ENCODE measurements at regions not wholly inside any gene's neighbourhood (a gene's known extent, or its start where the extent isn't known, plus 50 kb on each side); places are given as distances from the start of the nearest gene placed in this dataset.

- TF ChIP-seq ZNF549 (tag by site-specific recombination; IDR thresholded peaks at IDR 0.05) (no peak), ZNF629 (tag by site-specific recombination; IDR thresholded peaks at IDR 0.05) (no peak), PRDM10 (tag by site-specific recombination; IDR thresholded peaks at IDR 0.05) (no peak), ZNF670 (tag by site-specific recombination; IDR thresholded peaks at IDR 0.05; ENCODE audit: low read depth) (no peak), CTCF (tag by site-specific recombination; IDR thresholded peaks at IDR 0.05) (no peak), ZBTB48 (tag by site-specific recombination; IDR thresholded peaks at IDR 0.05) (no peak), ZNF341 (tag by site-specific recombination; IDR thresholded peaks at IDR 0.05; ENCODE audit: low read depth) (no peak), ZNF530 (tag by site-specific recombination; IDR thresholded peaks at IDR 0.05; ENCODE audit: low read depth) (no peak), ZNF354C (tag by site-specific recombination; IDR thresholded peaks at IDR 0.05; ENCODE audit: borderline replicate concordance, low read depth) (no peak)
- TF ChIP-seq, protein P1, sequence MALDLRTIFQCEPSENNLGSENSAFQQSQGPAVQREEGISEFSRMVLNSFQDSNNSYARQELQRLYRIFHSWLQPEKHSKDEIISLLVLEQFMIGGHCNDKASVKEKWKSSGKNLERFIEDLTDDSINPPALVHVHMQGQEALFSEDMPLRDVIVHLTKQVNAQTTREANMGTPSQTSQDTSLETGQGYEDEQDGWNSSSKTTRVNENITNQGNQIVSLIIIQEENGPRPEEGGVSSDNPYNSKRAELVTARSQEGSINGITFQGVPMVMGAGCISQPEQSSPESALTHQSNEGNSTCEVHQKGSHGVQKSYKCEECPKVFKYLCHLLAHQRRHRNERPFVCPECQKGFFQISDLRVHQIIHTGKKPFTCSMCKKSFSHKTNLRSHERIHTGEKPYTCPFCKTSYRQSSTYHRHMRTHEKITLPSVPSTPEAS (tag by site-specific recombination; IDR thresholded peaks at IDR 0.05): no peak
These were observed 149.8 kb downstream of the TWIST2 start for GRCh38 chr2:238997684-238998083.
